Lower lobe of right lung (tissue), 2 donors: ENCODE measurements at regions not wholly inside any gene's neighbourhood (a gene's known extent, or its start where the extent isn't known, plus 50 kb on each side); places are given as distances from the start of the nearest gene placed in this dataset.

ENCODE experiments used
- ATAC-seq, 2 donors: fragments of 200-7000 bp; cut with Tn5 transposase; one replicate each; pipeline ENCODE4 v1.9.1; 2020 to 2022; ENCODE audit warnings: mild to moderate bottlenecking in 2 of 2, moderate library complexity in 2 of 2
- DNase-seq: peaks from one replicate; pipeline ENCODE4 v3.0.0-alpha.2; 2020
- H3K27ac ChIP-seq: fragments of 200-600 bp; one replicate; pipeline ENCODE4 v1.8.0; 2022
- H3K27me3 ChIP-seq: fragments of 200-600 bp; one replicate; pipeline ENCODE4 v1.8.0; 2022; ENCODE audit warnings: low read depth
- H3K36me3 ChIP-seq: fragments of 200-600 bp; one replicate; pipeline ENCODE4 v1.8.0; 2022; ENCODE audit warnings: mild to moderate bottlenecking
- H3K4me1 ChIP-seq: fragments of 200-600 bp; one replicate; pipeline ENCODE4 v1.8.0; 2022
- H3K4me3 ChIP-seq: fragments of 200-600 bp; one replicate; pipeline ENCODE4 v1.8.0; 2022; ENCODE audit warnings: mild to moderate bottlenecking
- H3K9me3 ChIP-seq: fragments of 200-600 bp; one replicate; pipeline ENCODE4 v1.8.0; 2022
- CTCF ChIP-seq: fragments of 200-600 bp; IDR thresholded peaks from one replicate; pipeline ENCODE4 v1.8.0; 2022; ENCODE audit warnings: antibody characterized with exemption, mild to moderate bottlenecking
- intact Hi-C: fragments of 100-400 bp; cut with DNase I; formaldehyde crosslinking; loops from one replicate; pipeline ENCODE4 v1.11.0; 2022
- donor health status: DM: no; HTN: yes; CAD: no; lungs with severe emphysema.

GRCh38 chr2:200065477-200065876, 110.1 kb downstream of the MAIP1 start:
- DNase-seq (no peak), ATAC-seq (no peak)
- Histone ChIP-seq H3K27me3 (no peaks in the 10 kb centered on the region), H3K27ac (no peak overlapping the region), H3K4me1 (no peaks in the 10 kb centered on the region), H3K9me3 (no peaks in the 10 kb centered on the region), H3K4me3 (no peak overlapping the region), H3K36me3 (no peaks in the 10 kb centered on the region)
- intact Hi-C loops = no loop called here
- no peak for TF ChIP-seq CTCF

- H3K9me3 ChIP-seq = no peaks in the 10 kb centered on the region
- H3K4me1 ChIP-seq = no peaks in the 10 kb centered on the region
- intact Hi-C loops = no loop called here
These were observed 111.0 kb downstream of the MAIP1 start for GRCh38 chr2:200066417-200066816.

GRCh38 chr2:200068642-200069041, 113.3 kb downstream of the MAIP1 start:
- Histone ChIP-seq H3K27ac (no peak overlapping the region), H3K4me3 (no peak overlapping the region), H3K4me1 (no peaks in the 10 kb centered on the region), H3K9me3 (no peaks in the 10 kb centered on the region), H3K36me3 (no peaks in the 10 kb centered on the region), H3K27me3 (no peaks in the 10 kb centered on the region)
- intact Hi-C loops = no loop called here
- ATAC-seq = no peak
- no peak for TF ChIP-seq CTCF
- no peak for DNase-seq

More at GRCh38 chr2:200066417-200066816, 111.0 kb downstream of the MAIP1 start:
- ATAC-seq = no peak
- H3K27ac ChIP-seq = no peak overlapping the region
- no peaks in the 10 kb centered on the region for H3K27me3 ChIP-seq
- no peaks in the 10 kb centered on the region for H3K36me3 ChIP-seq
- TF ChIP-seq CTCF = no peak
- H3K4me3 ChIP-seq = no peak overlapping the region
- no peak for DNase-seq

GRCh38 chr2:200077210-200077650, 121.8 kb downstream of the MAIP1 start:
- Histone ChIP-seq H3K36me3 (no peaks in the 10 kb centered on the region), H3K4me3 (no peak overlapping the region), H3K27ac (peak overlapping the region; percentile 20), H3K9me3 (no peaks in the 10 kb centered on the region), H3K4me1 (peaks cover 13% of the 10 kb centered on the region), H3K27me3 (no peaks in the 10 kb centered on the region)
- intact Hi-C loops = no loop called here
- DNase-seq (no peak), ATAC-seq (peak; percentile 81 to 97)
- TF ChIP-seq CTCF = no peak

- intact Hi-C loops = no loop called here
- Histone ChIP-seq H3K9me3 (no peaks in the 10 kb centered on the region), H3K36me3 (no peaks in the 10 kb centered on the region), H3K27me3 (no peaks in the 10 kb centered on the region), H3K27ac (peak overlapping the region; percentile 20), H3K4me1 (peaks cover 13% of the 10 kb centered on the region), H3K4me3 (no peak overlapping the region)
- ATAC-seq (no peak), DNase-seq (no peak)
- no peak for TF ChIP-seq CTCF
These were observed 122.5 kb downstream of the MAIP1 start for GRCh38 chr2:200077838-200078237.

GRCh38 chr2:200079356-200079755, 124.0 kb downstream of the MAIP1 start:
- H3K27me3 ChIP-seq = no peaks in the 10 kb centered on the region
- intact Hi-C loops = no loop called here
- ATAC-seq = no peak

More at GRCh38 chr2:200079356-200079755, 124.0 kb downstream of the MAIP1 start:
- DNase-seq = no peak
- TF ChIP-seq CTCF = no peak
- Histone ChIP-seq H3K9me3 (no peaks in the 10 kb centered on the region), H3K4me1 (peaks cover 13% of the 10 kb centered on the region), H3K4me3 (no peak overlapping the region), H3K27ac (no peak overlapping the region), H3K36me3 (no peaks in the 10 kb centered on the region)
